CD14-positive monocyte (primary cell): ENCODE measurements at regions not wholly inside any gene's neighbourhood (a gene's known extent, or its start where the extent isn't known, plus 50 kb on each side); places are given as distances from the start of the nearest gene placed in this dataset.
A peak's percentile ranks its signal among the peaks of the same experiment; 100 is the strongest.

Experiments
- DNase-seq, 3 donors: peaks; one replicate each; pipeline ENCODE4 v3.0.0-alpha.2; 2011 to 2022
- H2AFZ ChIP-seq: 2 replicates; pipeline ENCODE4 v1.6.0; 2012; ENCODE audit warnings: mild to moderate bottlenecking, low read depth, low read length, inconsistent platforms; ENCODE audit not compliant: insufficient read depth, poor library complexity, severe bottlenecking
- H3K27ac ChIP-seq, 2 donors: 1 replicate in 1 of 2; 2 replicates in 1 of 2; pipeline ENCODE4 v1.5.1; 2012 to 2013; ENCODE audit warnings: low read length in 2 of 2, control low read depth in 1 of 2, inconsistent platforms in 1 of 2, low read depth in 1 of 2, mild to moderate bottlenecking in 1 of 2
- H3K27me3 ChIP-seq, 2 donors: one replicate each; pipeline versions ENCODE4 v1.6.0 to v1.6.1; 2011 to 2013; ENCODE audit warnings: low read length in 2 of 2; ENCODE audit not compliant: control insufficient read depth in 2 of 2, insufficient read depth in 2 of 2
- H3K36me3 ChIP-seq, 2 donors: replicated peaks in 1 of 2; 1 replicate in 1 of 2; 2 replicates in 1 of 2; pipeline versions ENCODE4 v1.5.1 to v1.6.1; 2012 to 2013; ENCODE audit warnings: low read length in 2 of 2, control low read depth in 1 of 2, inconsistent platforms in 1 of 2, mild to moderate bottlenecking in 1 of 2; ENCODE audit not compliant: insufficient read depth in 2 of 2, control insufficient read depth in 1 of 2
- H3K4me1 ChIP-seq, 2 donors: 1 replicate in 1 of 2; 2 replicates in 1 of 2; pipeline versions ENCODE4 v1.5.1 to v1.6.1; 2012 to 2013; ENCODE audit warnings: low read length in 2 of 2, control low read depth in 1 of 2, inconsistent platforms in 1 of 2, mild to moderate bottlenecking in 1 of 2, moderate library complexity in 1 of 2; ENCODE audit not compliant: insufficient read depth in 2 of 2, control insufficient read depth in 1 of 2
- H3K4me2 ChIP-seq: replicated peaks from 2 replicates; pipeline ENCODE3; 2012; ENCODE audit warnings: low read length, moderate library complexity, mild to moderate bottlenecking; ENCODE audit not compliant: poor library complexity, severe bottlenecking; ENCODE audit errors: extremely low read depth
- H3K4me3 ChIP-seq, 3 experiments: fragments of 200-600 bp in 1 of 3; sonication (generic) in 1 of 3; replicated peaks in 1 of 3; 1 replicate in 2 of 3; 2 replicates in 1 of 3; pipeline ENCODE4 v1.5.1; 2011 to 2013; ENCODE audit warnings: low read length in 3 of 3, mild to moderate bottlenecking in 3 of 3, control low read depth in 2 of 3, low read depth in 2 of 3, inconsistent platforms in 1 of 3, moderate library complexity in 1 of 3
- H3K79me2 ChIP-seq: 2 replicates; pipeline ENCODE4 v1.6.0; 2012; ENCODE audit warnings: mild to moderate bottlenecking, control low read depth, inconsistent platforms, low read length, moderate library complexity; ENCODE audit not compliant: insufficient read depth
- H3K9ac ChIP-seq: 2 replicates; pipeline ENCODE4 v1.6.0; 2017; ENCODE audit warnings: low read length, mild to moderate bottlenecking; ENCODE audit not compliant: insufficient read depth, poor library complexity, severe bottlenecking
- H3K9me3 ChIP-seq, 2 donors: replicated peaks in 1 of 2; 1 replicate in 1 of 2; 2 replicates in 1 of 2; pipeline versions ENCODE4 v1.5.1 to v1.6.1; 2012 to 2013; ENCODE audit warnings: low read length in 2 of 2, control low read depth in 1 of 2; ENCODE audit not compliant: control insufficient read depth in 1 of 2, insufficient read depth in 1 of 2
- H4K20me1 ChIP-seq: 2 replicates; pipeline ENCODE4 v1.6.0; 2012; ENCODE audit warnings: mild to moderate bottlenecking, low read length, control low read depth, moderate library complexity; ENCODE audit not compliant: insufficient read depth
- H3K27ac Mint-ChIP-seq, 7 donors: one replicate each; pipeline ENCODE4 v1.8.0; 2020; ENCODE audit warnings: mild to moderate bottlenecking in 7 of 7, mixed read lengths in 7 of 7, moderate library complexity in 6 of 7, inconsistent platforms in 2 of 7
- H3K27me3 Mint-ChIP-seq, 3 donors: one replicate each; pipeline ENCODE4 v1.8.0; 2021 to 2022; ENCODE audit warnings: low read depth in 3 of 3, mild to moderate bottlenecking in 3 of 3, mixed read lengths in 3 of 3, moderate library complexity in 3 of 3, inconsistent platforms in 1 of 3
- H3K36me3 Mint-ChIP-seq, 2 donors: one replicate each; pipeline ENCODE4 v1.8.0; 2020; ENCODE audit warnings: mixed read lengths in 2 of 2, inconsistent platforms in 1 of 2, mild to moderate bottlenecking in 1 of 2
- H3K4me1 Mint-ChIP-seq: one replicate; pipeline ENCODE4 v1.8.0; 2020; ENCODE audit warnings: mild to moderate bottlenecking, mixed read lengths
- H3K4me3 Mint-ChIP-seq, 2 donors: one replicate each; pipeline ENCODE4 v1.8.0; 2020; ENCODE audit warnings: mild to moderate bottlenecking in 2 of 2, mixed read lengths in 2 of 2, moderate library complexity in 1 of 2
- H3K9me3 Mint-ChIP-seq, 7 donors: one replicate each; pipeline ENCODE4 v1.8.0; 2020 to 2022; ENCODE audit warnings: mixed read lengths in 7 of 7, mild to moderate bottlenecking in 6 of 7, moderate library complexity in 6 of 7, inconsistent platforms in 2 of 7
- WGBS: methylation state at CpG from one replicate; pipeline ENCODE4 v1.1.5; 2013; ENCODE audit warnings: missing lambda C conversion rate; ENCODE audit not compliant: insufficient coverage; 5-methylcytosine and 5-hydroxymethylcytosine counted together
- intact Hi-C, 2 donors: fragments of 100-400 bp; cut with micrococcal nuclease; formaldehyde crosslinking; loops; one replicate each; pipeline versions ENCODE4 v1.15.0 to v1.15.1; 2023
- TF ChIP-seq, protein P1 (sequence below): fragments of 200-600 bp; IDR thresholded peaks from one replicate; pipeline ENCODE4 v1.8.0; 2022; ENCODE audit warnings: antibody characterized with exemption, mild to moderate bottlenecking

DNA sequence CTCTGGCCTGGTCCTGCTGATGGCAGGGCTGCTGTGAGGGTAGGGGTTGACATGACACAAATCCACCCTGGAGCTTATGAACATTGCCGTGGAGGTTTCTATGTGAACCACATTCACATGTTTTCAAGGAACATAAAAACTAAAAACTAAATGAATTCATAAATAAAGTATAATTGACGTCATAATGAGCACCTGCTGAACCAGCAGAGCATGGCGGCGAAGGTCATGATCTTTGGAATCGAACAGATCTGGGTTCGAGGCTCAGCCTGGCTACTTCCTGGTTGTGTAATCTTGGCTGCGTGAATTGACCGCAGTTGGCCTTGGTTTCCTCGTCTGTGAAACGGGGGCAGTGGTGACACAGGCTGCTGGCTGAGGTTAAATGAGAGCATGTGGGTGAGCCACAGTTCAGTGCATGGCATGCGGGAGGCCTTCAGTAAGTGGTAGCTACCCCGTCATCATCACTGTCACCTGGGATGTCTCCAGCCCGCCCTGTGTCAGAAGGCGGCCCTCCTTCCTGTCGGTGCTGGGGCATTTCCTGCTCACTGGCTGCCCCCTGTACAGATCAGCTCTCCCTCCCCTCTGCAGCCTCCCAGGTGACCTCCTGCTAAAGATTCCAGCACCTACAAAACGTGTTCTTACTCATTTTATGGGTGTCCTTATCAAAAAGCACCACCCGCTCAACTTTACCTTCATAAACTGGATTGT, 190.3 kb upstream of the SHH start:
- Histone ChIP-seq H3K27me3 (peaks cover 0 to 3% of the 10 kb centered on the region in 2 donors), H3K27ac (no peak overlapping the region), H4K20me1 (no peaks in the 10 kb centered on the region), H3K9ac (no peak overlapping the region), H3K4me3 (no peak overlapping the region), H3K9me3 (no peaks in the 10 kb centered on the region), H3K4me1 (peaks cover 0 to 2% of the 10 kb centered on the region in 2 donors), H3K4me2 (no peak overlapping the region), H3K79me2 (no peaks in the 10 kb centered on the region), H2AFZ (no peak overlapping the region), H3K36me3 (no peaks in the 10 kb centered on the region)
- WGBS, result 88% methylated on average over 15 of the region's 17 CpGs
- H3K27ac Mint-ChIP-seq, result no peak overlapping the region
- no peaks in the 10 kb centered on the region for H3K36me3 Mint-ChIP-seq
- DNase-seq, result no peak
- H3K9me3 Mint-ChIP-seq, result peaks cover 0 to 6% (median 0%) of the 10 kb centered on the region in 7 donors
- peaks cover 3 to 6% (median 5%) of the 10 kb centered on the region in 3 donors for H3K27me3 Mint-ChIP-seq
- intact Hi-C loops, result no loop called here
- no peak overlapping the region for H3K4me3 Mint-ChIP-seq
- no peaks in the 10 kb centered on the region for H3K4me1 Mint-ChIP-seq
- TF ChIP-seq, protein P1, sequence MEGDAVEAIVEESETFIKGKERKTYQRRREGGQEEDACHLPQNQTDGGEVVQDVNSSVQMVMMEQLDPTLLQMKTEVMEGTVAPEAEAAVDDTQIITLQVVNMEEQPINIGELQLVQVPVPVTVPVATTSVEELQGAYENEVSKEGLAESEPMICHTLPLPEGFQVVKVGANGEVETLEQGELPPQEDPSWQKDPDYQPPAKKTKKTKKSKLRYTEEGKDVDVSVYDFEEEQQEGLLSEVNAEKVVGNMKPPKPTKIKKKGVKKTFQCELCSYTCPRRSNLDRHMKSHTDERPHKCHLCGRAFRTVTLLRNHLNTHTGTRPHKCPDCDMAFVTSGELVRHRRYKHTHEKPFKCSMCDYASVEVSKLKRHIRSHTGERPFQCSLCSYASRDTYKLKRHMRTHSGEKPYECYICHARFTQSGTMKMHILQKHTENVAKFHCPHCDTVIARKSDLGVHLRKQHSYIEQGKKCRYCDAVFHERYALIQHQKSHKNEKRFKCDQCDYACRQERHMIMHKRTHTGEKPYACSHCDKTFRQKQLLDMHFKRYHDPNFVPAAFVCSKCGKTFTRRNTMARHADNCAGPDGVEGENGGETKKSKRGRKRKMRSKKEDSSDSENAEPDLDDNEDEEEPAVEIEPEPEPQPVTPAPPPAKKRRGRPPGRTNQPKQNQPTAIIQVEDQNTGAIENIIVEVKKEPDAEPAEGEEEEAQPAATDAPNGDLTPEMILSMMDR, result no peak

DNA sequence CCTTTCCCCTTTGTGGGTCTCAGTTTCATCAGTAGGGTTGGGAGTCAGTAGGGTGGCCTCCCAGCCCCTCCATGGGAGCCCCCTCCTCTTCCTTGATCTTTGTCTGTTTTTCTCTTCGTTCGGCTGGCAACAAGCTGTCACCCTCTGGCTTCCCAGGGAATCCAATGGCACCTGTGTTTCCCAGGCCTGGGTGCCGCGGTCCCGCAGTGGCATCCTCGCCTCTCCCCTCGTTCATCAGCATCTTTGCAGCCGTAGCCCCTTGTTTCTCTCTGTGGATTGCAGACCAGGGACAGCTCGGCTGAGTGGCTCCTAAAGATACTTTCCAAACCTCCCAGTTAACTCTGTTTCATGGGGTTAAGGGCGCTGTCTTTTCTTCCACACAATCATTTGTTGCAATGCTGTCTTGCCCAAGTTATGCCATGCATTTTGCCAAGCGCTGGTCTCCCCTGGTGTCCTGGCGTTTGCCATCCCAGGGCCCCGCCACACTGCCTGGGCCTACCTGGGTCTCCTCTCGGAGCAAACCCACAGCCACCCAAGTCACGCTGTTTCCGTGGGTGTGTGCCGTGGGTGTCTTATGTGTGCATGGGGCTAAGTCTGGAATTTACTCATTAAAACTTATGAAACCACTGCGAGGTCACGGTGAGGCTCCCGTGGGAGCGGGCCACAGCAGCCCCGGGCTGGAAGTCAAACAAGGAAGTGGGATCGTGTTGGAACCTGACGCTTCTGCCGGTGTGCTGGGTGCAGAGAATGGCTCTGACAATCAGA, 189.4 kb upstream of the SHH start:
- Mint-ChIP-seq H3K36me3 (no peaks in the 10 kb centered on the region), H3K27me3 (peaks cover 11 to 14% (median 13%) of the 10 kb centered on the region in 3 donors), H3K4me1 (peaks cover 8% of the 10 kb centered on the region)

More for the DNA sequence above, 189.4 kb upstream of the SHH start:
- DNase-seq, result no peak
- no peak overlapping the region for H3K4me3 ChIP-seq
- H3K4me2 ChIP-seq, result no peak overlapping the region
- intact Hi-C loops, result no loop called here
- H3K79me2 ChIP-seq, result no peaks in the 10 kb centered on the region
- peaks cover 0 to 5% of the 10 kb centered on the region in 2 donors for H3K27me3 ChIP-seq
- no peak overlapping the region for H3K9ac ChIP-seq
- TF ChIP-seq, protein P1, result no peak
- Mint-ChIP-seq H3K9me3 (peaks cover 0 to 3% (median 0%) of the 10 kb centered on the region in 7 donors), H3K27ac (peak overlapping the region in 1 of 7 donors; percentile 60), H3K4me3 (no peak overlapping the region)
- H3K36me3 ChIP-seq, result no peaks in the 10 kb centered on the region
- no peaks in the 10 kb centered on the region for H4K20me1 ChIP-seq
- no peaks in the 10 kb centered on the region for H3K9me3 ChIP-seq
- peaks cover 2 to 7% of the 10 kb centered on the region in 2 donors for H3K4me1 ChIP-seq
- no peak overlapping the region for H2AFZ ChIP-seq
- 89% methylated on average over 19 of the region's 25 CpGs for WGBS
- H3K27ac ChIP-seq, result no peak overlapping the region
